Lung (tissue), 11 donors: ENCODE measurements at regions not wholly inside any gene's neighbourhood (a gene's known extent, or its start where the extent isn't known, plus 50 kb on each side); places are given as distances from the start of the nearest gene placed in this dataset.
A peak's percentile ranks its signal among the peaks of the same experiment; 100 is the strongest.
"Not testable (repeated sequence)": the region's sequence is repeated elsewhere in the genome, so short reads cannot be mapped to it uniquely, and the experiment has no call there.

Experiments
- ATAC-seq: fragments of 200-7000 bp; cut with Tn5 transposase; one replicate; pipeline ENCODE4 v1.9.1; 2020; ENCODE audit warnings: moderate number of reproducible peaks; ENCODE audit not compliant: insufficient read depth, low FRiP score
- DNase-seq, 3 donors: peaks; one replicate each; pipeline ENCODE4 v3.0.0-alpha.2; 2013 to 2017
- H3K27ac ChIP-seq, 2 donors: one replicate each; pipeline ENCODE4 v1.5.1; 2013; ENCODE audit warnings: mild to moderate bottlenecking in 2 of 2, moderate library complexity in 2 of 2, control low read depth in 1 of 2, inconsistent platforms in 1 of 2, low read depth in 1 of 2, low read length in 1 of 2
- H3K27me3 ChIP-seq, 3 donors: one replicate each; pipeline ENCODE4 v1.5.1; 2013; ENCODE audit warnings: low read length in 2 of 3; ENCODE audit not compliant: control insufficient read depth in 3 of 3, insufficient read depth in 3 of 3
- H3K36me3 ChIP-seq, 4 donors: one replicate each; pipeline ENCODE4 v1.5.1; 2013; ENCODE audit warnings: low read length in 4 of 4, mild to moderate bottlenecking in 1 of 4, moderate library complexity in 1 of 4; ENCODE audit not compliant: control insufficient read depth in 4 of 4, insufficient read depth in 4 of 4
- H3K4me1 ChIP-seq, 5 donors: one replicate each; pipeline ENCODE4 v1.5.1; 2013; ENCODE audit warnings: low read length in 5 of 5, mild to moderate bottlenecking in 2 of 5, moderate library complexity in 1 of 5; ENCODE audit not compliant: control insufficient read depth in 5 of 5, insufficient read depth in 5 of 5
- H3K4me3 ChIP-seq: one replicate; pipeline ENCODE4 v1.5.1; 2013; ENCODE audit warnings: mild to moderate bottlenecking, control low read depth, moderate library complexity
- H3K9ac ChIP-seq, 2 donors: one replicate each; pipeline ENCODE4 v1.5.1; 2013; ENCODE audit warnings: low read length in 2 of 2, control low read depth in 1 of 2; ENCODE audit not compliant: insufficient read depth in 1 of 2
- H3K9me3 ChIP-seq, 4 donors: one replicate each; pipeline ENCODE4 v1.5.1; 2013; ENCODE audit warnings: low read length in 3 of 4, mild to moderate bottlenecking in 1 of 4, moderate library complexity in 1 of 4; ENCODE audit not compliant: control insufficient read depth in 4 of 4, insufficient read depth in 3 of 4
- WGBS, 2 donors: extraction: QIAGEN DNeasy Blood & Tissue Kit; methylation state at CpG; one replicate each; pipeline ENCODE4 v1.1.7; 2013; 5-methylcytosine and 5-hydroxymethylcytosine counted together
- TF ChIP-seq, protein P1 (sequence below): IDR thresholded peaks from 2 replicates; pipeline ENCODE4 v1.5.1; 2012; ENCODE audit warnings: mild to moderate bottlenecking; ENCODE audit errors: control extremely low read depth, extremely low read depth
- donor health status: control.
- donor health status: control.
- donor health status: Bipolar disorder and iron deficiency.
- donor health status: healthy.
- donor health status: DM: yes; HTN: yes; CAD: no.

GRCh38 chr2:47704287-47704686 lies 78.7 kb upstream of the MSH6 start:
- no peaks in the 10 kb centered on the region for H3K9me3 ChIP-seq
- no peak overlapping the region for H3K9ac ChIP-seq
- H3K27ac ChIP-seq, result no peak overlapping the region
- WGBS, 2 donors, result 30 to 32% methylated on average over 2 of the region's 2 CpGs
- H3K4me3 ChIP-seq, result no peak overlapping the region
- H3K4me1 ChIP-seq, result no peaks in the 10 kb centered on the region
- H3K27me3 ChIP-seq, result no peaks in the 10 kb centered on the region
- no peaks in the 10 kb centered on the region for H3K36me3 ChIP-seq
- TF ChIP-seq, protein P1, sequence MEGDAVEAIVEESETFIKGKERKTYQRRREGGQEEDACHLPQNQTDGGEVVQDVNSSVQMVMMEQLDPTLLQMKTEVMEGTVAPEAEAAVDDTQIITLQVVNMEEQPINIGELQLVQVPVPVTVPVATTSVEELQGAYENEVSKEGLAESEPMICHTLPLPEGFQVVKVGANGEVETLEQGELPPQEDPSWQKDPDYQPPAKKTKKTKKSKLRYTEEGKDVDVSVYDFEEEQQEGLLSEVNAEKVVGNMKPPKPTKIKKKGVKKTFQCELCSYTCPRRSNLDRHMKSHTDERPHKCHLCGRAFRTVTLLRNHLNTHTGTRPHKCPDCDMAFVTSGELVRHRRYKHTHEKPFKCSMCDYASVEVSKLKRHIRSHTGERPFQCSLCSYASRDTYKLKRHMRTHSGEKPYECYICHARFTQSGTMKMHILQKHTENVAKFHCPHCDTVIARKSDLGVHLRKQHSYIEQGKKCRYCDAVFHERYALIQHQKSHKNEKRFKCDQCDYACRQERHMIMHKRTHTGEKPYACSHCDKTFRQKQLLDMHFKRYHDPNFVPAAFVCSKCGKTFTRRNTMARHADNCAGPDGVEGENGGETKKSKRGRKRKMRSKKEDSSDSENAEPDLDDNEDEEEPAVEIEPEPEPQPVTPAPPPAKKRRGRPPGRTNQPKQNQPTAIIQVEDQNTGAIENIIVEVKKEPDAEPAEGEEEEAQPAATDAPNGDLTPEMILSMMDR, result no peak
- DNase-seq (peak in 2 of 3 donors; percentile 28 to 43), ATAC-seq (no peak)

GRCh38 chr2:47699533-47700215 lies 83.3 kb upstream of the MSH6 start:
- no peaks in the 10 kb centered on the region for H3K9me3 ChIP-seq
- no peaks in the 10 kb centered on the region for H3K36me3 ChIP-seq
- WGBS, 2 donors, result 89 to 94% methylated on average over 1 of the region's 1 CpG
- TF ChIP-seq, protein P1, result no peak
- ATAC-seq, result no peak
- no peaks in the 10 kb centered on the region for H3K27me3 ChIP-seq
- H3K4me3 ChIP-seq, result no peak overlapping the region
- no peak overlapping the region for H3K9ac ChIP-seq
- no peak for DNase-seq
- H3K4me1 ChIP-seq, result peaks cover 0 to 8% (median 0%) of the 10 kb centered on the region in 5 donors
- H3K27ac ChIP-seq, result no peak overlapping the region

- WGBS, 2 donors, result 69 to 77% methylated on average over 4 of the region's 4 CpGs
- H3K9me3 ChIP-seq, H3K27me3 ChIP-seq, H3K4me3 ChIP-seq, H3K4me1 ChIP-seq, H3K36me3 ChIP-seq, H3K9ac ChIP-seq, ATAC-seq, H3K27ac ChIP-seq: not testable (repeated sequence)
- DNase-seq, result peak in 2 of 3 donors; percentile 33 to 36
These were observed 84.4 kb upstream of the MSH6 start for GRCh38 chr2:47698436-47698972.

- not testable (repeated sequence) for ATAC-seq
- WGBS, 2 donors, result 75 to 85% methylated on average over 14 of the region's 14 CpGs
These were observed 85.1 kb upstream of the MSH6 start for GRCh38 chr2:47697681-47698435.

More at GRCh38 chr2:47697681-47698435, 85.1 kb upstream of the MSH6 start:
- not testable (repeated sequence) for H3K4me3 ChIP-seq, H3K27ac ChIP-seq, H3K36me3 ChIP-seq, H3K9ac ChIP-seq, H3K27me3 ChIP-seq, H3K9me3 ChIP-seq, H3K4me1 ChIP-seq, DNase-seq
